ENCODE measurements at regions not wholly inside any gene's neighbourhood (a gene's known extent, or its start where the extent isn't known, plus 50 kb on each side); places are given as distances from the start of the nearest gene placed in this dataset.

DNA sequence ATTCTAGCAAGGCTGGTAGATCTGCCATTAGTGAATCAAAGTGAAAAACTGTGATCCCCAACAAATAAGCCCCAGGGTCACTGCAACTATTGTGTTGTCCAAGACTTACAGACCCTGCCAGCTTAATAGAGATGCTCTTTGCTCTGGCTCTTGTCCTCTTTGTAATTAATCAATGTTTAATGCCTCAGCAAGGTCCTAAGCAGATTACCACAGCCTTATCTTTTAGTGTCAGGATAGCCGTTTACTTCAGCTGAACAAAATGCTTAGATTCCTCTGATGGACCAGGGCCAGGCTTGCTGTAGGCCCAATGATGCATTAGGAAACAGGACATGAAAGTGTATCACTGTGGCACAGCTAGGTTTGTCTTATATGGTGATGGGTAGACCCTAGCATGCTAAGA is 353.3 kb downstream of the HACE1 start:
- DNase-seq, result no peak
- in situ Hi-C loops (cut with MboI; ENCODE audit: low pct_ligation_motif_present in 1 of 4, low pct_unique_long_range_greater_than_20kb in 1 of 4, low sequenced_read_pairs in 3 of 4), result no loop called here
- intact Hi-C loops (cut with DNase I; ENCODE audit: low total_unique reads), result no loop called here
- Histone ChIP-seq H3K27ac (no peak overlapping the region), H3K36me3 (no peaks in the 10 kb centered on the region), H3K4me1 (no peaks in the 10 kb centered on the region), H3K27me3 (peaks cover 35% of the 10 kb centered on the region), H3K4me3 (no peak overlapping the region), H3K9me3 (no peaks in the 10 kb centered on the region)
- WGBS, 2 donors (ENCODE audit: low coverage in 1 of 2), result 58% methylated on average over 1 of the region's 1 CpG; no CpG with 5 or more reads in 1 of the 2 donors
- TF ChIP-seq EP300 (IDR thresholded peaks at IDR 0.05; ENCODE audit: low read depth), result no peak
- TF ChIP-seq POLR2A (IDR thresholded peaks at IDR 0.05), result no peak
- no peak for TF ChIP-seq CTCF (IDR thresholded peaks at IDR 0.05)
- no peak for TF ChIP-seq POLR2AphosphoS5 (IDR thresholded peaks at IDR 0.05)

DNA sequence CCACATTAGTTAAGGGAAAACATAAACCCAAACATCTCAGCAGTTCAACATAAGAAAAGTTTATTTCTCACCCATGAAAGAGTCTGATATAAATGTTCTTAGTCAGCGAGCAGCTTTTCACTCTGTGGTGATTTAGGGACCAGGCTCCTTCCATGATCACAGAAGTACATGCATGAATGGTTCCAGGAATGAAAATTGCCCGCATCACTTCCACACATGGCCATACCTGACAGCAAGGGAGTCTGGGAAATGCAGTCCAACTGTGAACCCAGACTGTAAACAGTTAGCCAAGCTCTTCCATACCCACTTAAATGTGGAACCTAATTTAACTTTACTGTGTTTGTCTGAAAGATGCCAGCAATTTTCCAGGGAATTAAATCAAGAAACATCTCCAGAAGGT is 353.9 kb downstream of the HACE1 start:
- no peaks in the 10 kb centered on the region for H3K4me1 ChIP-seq
- no peak for DNase-seq

DNA sequence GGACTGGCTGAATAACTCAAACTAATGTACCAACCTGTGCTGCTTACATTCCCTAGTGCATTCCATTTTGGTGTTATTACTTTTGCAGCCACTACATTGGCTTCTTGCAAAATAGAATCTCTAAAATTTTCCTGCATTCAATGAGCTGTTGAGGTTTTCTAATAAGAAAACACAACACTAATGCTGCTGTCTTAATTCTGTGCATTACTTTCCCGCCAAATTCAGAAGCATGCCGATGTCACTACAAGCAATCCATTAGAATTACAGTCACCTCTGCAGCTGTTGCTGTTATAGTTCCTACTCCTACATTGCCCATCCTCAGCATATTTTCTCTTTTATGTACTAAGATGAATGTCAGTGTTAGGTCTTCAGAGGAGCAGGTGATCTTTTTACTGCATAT is 359.5 kb downstream of the HACE1 start:
- peaks cover 3% of the 10 kb centered on the region for H3K27me3 ChIP-seq
- H3K9me3 ChIP-seq, result no peaks in the 10 kb centered on the region
- intact Hi-C loops (cut with DNase I; ENCODE audit: low total_unique reads), result no loop called here
- in situ Hi-C loops (cut with MboI; ENCODE audit: low pct_ligation_motif_present in 1 of 4, low pct_unique_long_range_greater_than_20kb in 1 of 4, low sequenced_read_pairs in 3 of 4), result no loop called here
- WGBS, 2 donors (ENCODE audit: low coverage in 1 of 2), result 76 to 92% methylated on average over 2 of the region's 2 CpGs
- no peak for DNase-seq
- H3K4me1 ChIP-seq, result no peaks in the 10 kb centered on the region
- H3K36me3 ChIP-seq, result no peaks in the 10 kb centered on the region
- H3K27ac ChIP-seq, result no peak overlapping the region
- TF ChIP-seq CTCF (IDR thresholded peaks at IDR 0.05) (no peak), POLR2AphosphoS5 (IDR thresholded peaks at IDR 0.05) (no peak)
- no peak overlapping the region for H3K4me3 ChIP-seq

More for the DNA sequence above, 353.9 kb downstream of the HACE1 start:
- in situ Hi-C loops (cut with MboI; ENCODE audit: low pct_ligation_motif_present in 1 of 4, low pct_unique_long_range_greater_than_20kb in 1 of 4, low sequenced_read_pairs in 3 of 4) (no loop called here), intact Hi-C loops (cut with DNase I; ENCODE audit: low total_unique reads) (no loop called here)
- H3K4me3 ChIP-seq, result no peak overlapping the region
- H3K36me3 ChIP-seq, result no peaks in the 10 kb centered on the region
- no peak for TF ChIP-seq CTCF (IDR thresholded peaks at IDR 0.05)
- TF ChIP-seq POLR2A (IDR thresholded peaks at IDR 0.05), result no peak
- no peak for TF ChIP-seq EP300 (IDR thresholded peaks at IDR 0.05; ENCODE audit: low read depth)
- TF ChIP-seq POLR2AphosphoS5 (IDR thresholded peaks at IDR 0.05), result no peak
- no peak overlapping the region for H3K27ac ChIP-seq
- WGBS, 2 donors (ENCODE audit: low coverage in 1 of 2), result 23 to 64% methylated on average over 2 of the region's 2 CpGs
- H3K27me3 ChIP-seq, result peaks cover 29% of the 10 kb centered on the region
- H3K9me3 ChIP-seq, result no peaks in the 10 kb centered on the region

GRCh38 chr6:104486035-104486434 is 373.7 kb downstream of the HACE1 start:
- TF ChIP-seq EP300 (IDR thresholded peaks at IDR 0.05; ENCODE audit: low read depth) (no peak), POLR2AphosphoS5 (IDR thresholded peaks at IDR 0.05) (no peak), POLR2A (IDR thresholded peaks at IDR 0.05) (no peak), CTCF (IDR thresholded peaks at IDR 0.05) (no peak)
- intact Hi-C loops (cut with DNase I; ENCODE audit: low total_unique reads) (no loop called here), in situ Hi-C loops (cut with MboI; ENCODE audit: low pct_ligation_motif_present in 1 of 4, low pct_unique_long_range_greater_than_20kb in 1 of 4, low sequenced_read_pairs in 3 of 4) (no loop called here)
- Histone ChIP-seq H3K4me3 (no peak overlapping the region), H3K27ac (no peak overlapping the region), H3K4me1 (no peaks in the 10 kb centered on the region), H3K36me3 (no peaks in the 10 kb centered on the region), H3K9me3 (no peaks in the 10 kb centered on the region), H3K27me3 (peaks cover 11% of the 10 kb centered on the region)
- no peak for DNase-seq
- WGBS, 2 donors (ENCODE audit: low coverage in 1 of 2), result 70 to 90% methylated on average over 3 of the region's 3 CpGs
